IPS-15b (cell line): ENCODE measurements at regions not wholly inside any gene's neighbourhood (a gene's known extent, or its start where the extent isn't known, plus 50 kb on each side); places are given as distances from the start of the nearest gene placed in this dataset.
A peak's percentile ranks its signal among the peaks of the same experiment; 100 is the strongest.

ENCODE experiments used
- H3K27me3 ChIP-seq: one replicate; pipeline ENCODE4 v1.6.1; 2013; ENCODE audit warnings: low read length; ENCODE audit not compliant: control insufficient read depth, insufficient read depth
- H3K36me3 ChIP-seq: one replicate; pipeline ENCODE4 v1.6.1; 2013; ENCODE audit warnings: low read length; ENCODE audit not compliant: control insufficient read depth, insufficient read depth
- H3K4me1 ChIP-seq: one replicate; pipeline ENCODE4 v1.6.1; 2013; ENCODE audit warnings: mild to moderate bottlenecking, low read length; ENCODE audit not compliant: control insufficient read depth, insufficient read depth
- H3K4me3 ChIP-seq: one replicate; pipeline ENCODE4 v1.5.1; 2013; ENCODE audit warnings: low read depth, low read length
- H3K9ac ChIP-seq: one replicate; pipeline ENCODE4 v1.6.1; 2013; ENCODE audit warnings: low read depth, mild to moderate bottlenecking, low read length
- H3K9me3 ChIP-seq: one replicate; pipeline ENCODE4 v1.6.1; 2013; ENCODE audit warnings: mild to moderate bottlenecking, low read length; ENCODE audit not compliant: control insufficient read depth, insufficient read depth

- no peak overlapping the region for H3K4me3 ChIP-seq
- H3K36me3 ChIP-seq = no peaks in the 10 kb centered on the region
- no peaks in the 10 kb centered on the region for H3K27me3 ChIP-seq
- H3K4me1 ChIP-seq = peaks cover 5% of the 10 kb centered on the region
- H3K9ac ChIP-seq = no peak overlapping the region
- no peaks in the 10 kb centered on the region for H3K9me3 ChIP-seq
These were observed 62.4 kb downstream of the CLDN17 start for GRCh38 chr21:30104241-30104640.

GRCh38 chr21:30102871-30103270, 63.7 kb downstream of the CLDN17 start:
- Histone ChIP-seq H3K27me3 (no peaks in the 10 kb centered on the region), H3K4me3 (no peak overlapping the region), H3K9ac (no peak overlapping the region), H3K9me3 (no peaks in the 10 kb centered on the region), H3K36me3 (no peaks in the 10 kb centered on the region), H3K4me1 (peaks cover 5% of the 10 kb centered on the region)

- Histone ChIP-seq H3K9me3 (no peaks in the 10 kb centered on the region), H3K4me3 (no peak overlapping the region), H3K27me3 (no peaks in the 10 kb centered on the region), H3K4me1 (peaks cover 5% of the 10 kb centered on the region), H3K36me3 (no peaks in the 10 kb centered on the region), H3K9ac (no peak overlapping the region)
These were observed 64.6 kb downstream of the CLDN17 start for GRCh38 chr21:30101967-30102366.

GRCh38 chr21:30097791-30098190, 68.8 kb downstream of the CLDN17 start:
- no peaks in the 10 kb centered on the region for H3K27me3 ChIP-seq
- peaks cover 5% of the 10 kb centered on the region for H3K4me1 ChIP-seq
- H3K9me3 ChIP-seq = no peaks in the 10 kb centered on the region
- no peak overlapping the region for H3K4me3 ChIP-seq
- no peaks in the 10 kb centered on the region for H3K36me3 ChIP-seq
- H3K9ac ChIP-seq = no peak overlapping the region

- Histone ChIP-seq H3K27me3 (no peaks in the 10 kb centered on the region), H3K4me3 (peak overlapping the region; percentile 9), H3K36me3 (no peaks in the 10 kb centered on the region), H3K9ac (no peak overlapping the region), H3K4me1 (peaks cover 11% of the 10 kb centered on the region), H3K9me3 (no peaks in the 10 kb centered on the region)
These were observed 83.2 kb downstream of the CLDN17 start for GRCh38 chr21:30083225-30083945.

GRCh38 chr21:30081506-30081905, 85.1 kb downstream of the CLDN17 start:
- H3K27me3 ChIP-seq = no peaks in the 10 kb centered on the region
- no peak overlapping the region for H3K4me3 ChIP-seq
- H3K4me1 ChIP-seq = peaks cover 11% of the 10 kb centered on the region
- H3K9ac ChIP-seq = no peak overlapping the region
- H3K9me3 ChIP-seq = no peaks in the 10 kb centered on the region
- no peaks in the 10 kb centered on the region for H3K36me3 ChIP-seq

GRCh38 chr21:30072496-30072895, 94.1 kb downstream of the CLDN17 start:
- H3K4me1 ChIP-seq = peaks cover 8% of the 10 kb centered on the region
- peaks cover 7% of the 10 kb centered on the region for H3K9me3 ChIP-seq
- no peaks in the 10 kb centered on the region for H3K36me3 ChIP-seq
- H3K9ac ChIP-seq = no peak overlapping the region
- H3K27me3 ChIP-seq = no peaks in the 10 kb centered on the region
- no peak overlapping the region for H3K4me3 ChIP-seq

- Histone ChIP-seq H3K9me3 (no peaks in the 10 kb centered on the region), H3K4me1 (no peaks in the 10 kb centered on the region)
These were observed 107.7 kb downstream of the CLDN17 start for GRCh38 chr21:30058928-30059327.

GRCh38 chr21:30057108-30057507, 109.5 kb downstream of the CLDN17 start:
- H3K9me3 ChIP-seq = no peaks in the 10 kb centered on the region
- no peak overlapping the region for H3K4me3 ChIP-seq
- no peaks in the 10 kb centered on the region for H3K36me3 ChIP-seq
- no peak overlapping the region for H3K9ac ChIP-seq
- no peaks in the 10 kb centered on the region for H3K4me1 ChIP-seq
- H3K27me3 ChIP-seq = no peaks in the 10 kb centered on the region

More at GRCh38 chr21:30058928-30059327, 107.7 kb downstream of the CLDN17 start:
- Histone ChIP-seq H3K9ac (no peak overlapping the region), H3K27me3 (no peaks in the 10 kb centered on the region), H3K4me3 (no peak overlapping the region), H3K36me3 (no peaks in the 10 kb centered on the region)

GRCh38 chr21:30048570-30048969, 108.8 kb upstream of the GRIK1 start:
- Histone ChIP-seq H3K36me3 (no peaks in the 10 kb centered on the region), H3K9ac (no peak overlapping the region), H3K9me3 (no peaks in the 10 kb centered on the region), H3K4me3 (no peak overlapping the region), H3K27me3 (no peaks in the 10 kb centered on the region), H3K4me1 (no peaks in the 10 kb centered on the region)

GRCh38 chr21:30044447-30045064, 104.8 kb upstream of the GRIK1 start:
- Histone ChIP-seq H3K4me3 (no peak overlapping the region), H3K9ac (no peak overlapping the region), H3K9me3 (no peaks in the 10 kb centered on the region), H3K4me1 (no peaks in the 10 kb centered on the region), H3K36me3 (no peaks in the 10 kb centered on the region), H3K27me3 (no peaks in the 10 kb centered on the region)

GRCh38 chr21:30042443-30042842, 102.6 kb upstream of the GRIK1 start:
- Histone ChIP-seq H3K27me3 (no peaks in the 10 kb centered on the region), H3K9ac (no peak overlapping the region), H3K4me1 (no peaks in the 10 kb centered on the region), H3K36me3 (no peaks in the 10 kb centered on the region), H3K4me3 (no peak overlapping the region), H3K9me3 (no peaks in the 10 kb centered on the region)
